ENCODE measurements at regions not wholly inside any gene's neighbourhood (a gene's known extent, or its start where the extent isn't known, plus 50 kb on each side); places are given as distances from the start of the nearest gene placed in this dataset.
"Not testable (repeated sequence)": the region's sequence is repeated elsewhere in the genome, so short reads cannot be mapped to it uniquely, and the experiment has no call there.

DNA sequence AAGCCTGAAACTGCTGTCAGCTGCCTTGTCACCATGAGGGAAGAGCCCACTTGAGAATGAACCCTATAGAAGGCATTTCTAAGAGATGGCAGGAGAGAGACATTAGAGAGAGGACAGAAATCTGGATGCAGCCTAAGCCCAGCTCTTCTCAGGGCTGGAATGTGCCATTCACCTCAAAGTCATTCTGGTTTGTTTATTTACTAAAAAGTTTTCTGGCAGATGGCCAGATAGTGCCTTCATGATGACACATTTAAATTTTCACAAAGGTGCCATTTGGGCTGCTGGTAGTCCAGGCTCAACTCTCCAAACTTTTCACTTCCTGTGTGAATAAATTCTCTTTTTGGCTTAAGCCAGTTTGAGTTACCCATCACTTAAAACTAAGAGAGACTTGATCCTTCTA, 144.6 kb upstream of the ZNF366 start:
- Mint-ChIP-seq H3K27ac (no peak overlapping the region), H3K4me1 (ENCODE audit: low read depth) (no peaks in the 10 kb centered on the region), H3K27me3 (peaks cover 11% of the 10 kb centered on the region), H3K36me3 (ENCODE audit: low read depth) (no peaks in the 10 kb centered on the region), H3K4me3 (no peak overlapping the region), H3K9me3 (no peaks in the 10 kb centered on the region)
- DNase-seq = no peak

DNA sequence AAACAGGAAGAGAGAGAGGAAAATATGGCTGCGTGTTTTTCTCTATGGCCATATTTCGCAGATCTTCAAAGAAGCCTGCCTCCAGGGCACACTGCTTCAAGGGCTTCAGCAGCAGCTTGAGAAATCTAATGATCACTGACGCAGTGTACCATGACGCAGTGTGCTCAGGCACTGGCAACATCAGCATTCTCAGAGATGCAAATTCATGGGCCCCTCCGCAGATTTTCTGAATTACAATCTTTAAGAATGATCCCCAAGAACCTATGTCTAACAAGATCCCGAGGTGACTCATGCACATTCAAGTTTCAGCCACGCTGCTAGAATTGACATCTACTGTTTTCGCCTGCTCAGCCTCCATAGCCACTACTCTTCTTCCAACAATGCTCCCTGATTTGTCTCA, 143.9 kb upstream of the ZNF366 start:
- Mint-ChIP-seq H3K9me3 (no peaks in the 10 kb centered on the region), H3K4me3 (no peak overlapping the region), H3K4me1 (ENCODE audit: low read depth) (no peaks in the 10 kb centered on the region), H3K27me3 (peaks cover 11% of the 10 kb centered on the region), H3K36me3 (ENCODE audit: low read depth) (no peaks in the 10 kb centered on the region), H3K27ac (no peak overlapping the region)
- DNase-seq = no peak

DNA sequence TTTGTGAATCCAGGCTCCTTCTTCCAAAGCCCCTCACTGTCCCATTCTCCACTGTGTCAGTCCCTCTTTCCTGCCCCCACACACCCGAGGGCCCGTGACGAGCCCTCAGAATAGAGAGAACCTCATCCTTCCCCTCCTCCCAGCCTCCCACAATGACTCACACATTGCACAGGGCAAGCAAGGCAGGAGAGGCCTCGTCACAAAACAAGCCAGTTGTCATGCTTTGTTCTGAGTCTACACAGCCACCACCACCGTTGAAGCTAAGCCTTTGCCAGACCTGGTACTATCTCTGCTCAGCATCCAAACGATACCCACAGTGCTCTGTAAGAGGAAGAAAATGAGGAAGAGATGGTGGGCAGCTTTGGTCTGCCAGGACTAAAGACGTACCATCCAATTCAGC, 142.2 kb upstream of the ZNF366 start:
- DNase-seq = no peak

DNA sequence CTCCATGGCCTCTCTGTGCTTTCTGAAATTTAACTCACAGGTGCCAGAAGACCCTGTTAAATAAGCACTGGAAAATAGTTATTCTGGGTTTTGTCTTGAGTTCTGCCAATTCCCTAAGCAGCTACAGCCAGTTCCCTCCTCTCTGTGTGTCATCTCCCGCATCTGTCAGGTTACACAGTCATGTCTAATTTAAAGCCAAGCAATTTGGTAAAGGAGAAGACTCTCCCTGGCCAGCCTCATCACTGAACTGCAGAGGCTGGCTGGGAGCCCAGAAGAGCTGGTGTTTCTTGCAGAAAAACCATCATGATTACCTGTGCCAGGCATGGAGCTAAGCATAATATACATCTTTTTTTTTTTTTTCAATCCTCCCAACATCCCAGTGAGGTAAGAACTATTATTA, 141.3 kb upstream of the ZNF366 start:
- H3K36me3 Mint-ChIP-seq (ENCODE audit: low read depth) = no peaks in the 10 kb centered on the region
- peaks cover 11% of the 10 kb centered on the region for H3K27me3 Mint-ChIP-seq
- no peak overlapping the region for H3K27ac Mint-ChIP-seq
- H3K4me1 Mint-ChIP-seq (ENCODE audit: low read depth) = no peaks in the 10 kb centered on the region
- no peaks in the 10 kb centered on the region for H3K9me3 Mint-ChIP-seq
- DNase-seq = no peak
- H3K4me3 Mint-ChIP-seq = no peak overlapping the region

More for the DNA sequence above, 142.2 kb upstream of the ZNF366 start:
- no peaks in the 10 kb centered on the region for H3K36me3 Mint-ChIP-seq (ENCODE audit: low read depth)
- H3K4me3 Mint-ChIP-seq = no peak overlapping the region
- no peaks in the 10 kb centered on the region for H3K4me1 Mint-ChIP-seq (ENCODE audit: low read depth)
- H3K27me3 Mint-ChIP-seq = peaks cover 11% of the 10 kb centered on the region
- no peaks in the 10 kb centered on the region for H3K9me3 Mint-ChIP-seq
- H3K27ac Mint-ChIP-seq = no peak overlapping the region

DNA sequence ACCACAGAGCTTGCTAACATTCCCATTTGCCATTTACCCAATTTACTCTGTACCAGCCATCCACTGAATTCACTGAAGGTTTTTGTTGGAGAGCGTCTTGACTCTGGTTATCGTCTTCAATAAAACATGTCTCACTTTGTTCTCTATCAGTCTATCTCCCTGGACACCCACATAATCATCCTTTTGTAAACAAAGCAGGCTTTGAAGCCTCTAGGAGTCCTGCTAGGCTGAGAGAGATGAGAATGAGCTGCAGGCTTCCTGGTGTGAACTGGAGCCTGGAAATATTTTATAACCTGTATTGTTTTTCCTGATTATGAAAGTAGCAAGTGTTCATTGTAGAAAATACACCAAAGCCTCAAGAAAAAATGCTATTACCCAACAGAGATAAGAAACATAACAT, 140.6 kb upstream of the ZNF366 start:
- Mint-ChIP-seq H3K36me3 (ENCODE audit: low read depth) (no peaks in the 10 kb centered on the region), H3K27ac (no peak overlapping the region), H3K4me1 (ENCODE audit: low read depth) (no peaks in the 10 kb centered on the region), H3K4me3 (no peak overlapping the region), H3K27me3 (peaks cover 6% of the 10 kb centered on the region), H3K9me3 (no peaks in the 10 kb centered on the region)
- no peak for DNase-seq

DNA sequence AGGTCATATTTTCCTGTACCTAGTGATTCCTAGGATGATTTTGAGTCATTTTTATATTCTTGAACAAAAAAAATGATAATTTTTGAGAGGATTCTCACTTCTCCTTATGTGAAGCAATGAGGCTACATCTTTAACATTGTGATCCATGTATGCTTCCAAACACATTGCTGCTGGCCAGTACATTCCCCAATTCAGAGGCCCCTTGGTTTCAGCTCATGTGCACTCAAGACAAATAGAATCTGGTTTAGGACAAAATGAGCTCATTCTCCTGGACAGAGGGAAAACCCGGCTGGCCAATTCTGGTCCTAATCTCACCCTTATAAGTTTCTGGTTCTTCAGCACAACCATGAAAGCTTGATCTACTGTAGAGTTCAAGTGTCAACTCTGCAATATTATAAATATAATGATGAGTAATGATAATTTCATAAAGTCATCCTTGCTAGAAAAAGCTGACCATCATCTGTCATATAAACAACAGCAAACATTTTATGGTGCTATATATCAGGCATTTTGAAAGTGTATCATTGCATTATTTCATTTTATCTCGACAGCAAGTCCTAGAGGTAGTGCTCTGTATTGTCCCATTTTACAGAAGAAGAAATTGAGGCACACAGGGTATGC, 139.1 kb upstream of the ZNF366 start:
- no peak for DNase-seq
- Mint-ChIP-seq H3K27me3 (peaks cover 2% of the 10 kb centered on the region), H3K4me3 (no peak overlapping the region), H3K4me1 (ENCODE audit: low read depth) (no peaks in the 10 kb centered on the region), H3K9me3 (no peaks in the 10 kb centered on the region), H3K27ac (no peak overlapping the region), H3K36me3 (ENCODE audit: low read depth) (no peaks in the 10 kb centered on the region)

DNA sequence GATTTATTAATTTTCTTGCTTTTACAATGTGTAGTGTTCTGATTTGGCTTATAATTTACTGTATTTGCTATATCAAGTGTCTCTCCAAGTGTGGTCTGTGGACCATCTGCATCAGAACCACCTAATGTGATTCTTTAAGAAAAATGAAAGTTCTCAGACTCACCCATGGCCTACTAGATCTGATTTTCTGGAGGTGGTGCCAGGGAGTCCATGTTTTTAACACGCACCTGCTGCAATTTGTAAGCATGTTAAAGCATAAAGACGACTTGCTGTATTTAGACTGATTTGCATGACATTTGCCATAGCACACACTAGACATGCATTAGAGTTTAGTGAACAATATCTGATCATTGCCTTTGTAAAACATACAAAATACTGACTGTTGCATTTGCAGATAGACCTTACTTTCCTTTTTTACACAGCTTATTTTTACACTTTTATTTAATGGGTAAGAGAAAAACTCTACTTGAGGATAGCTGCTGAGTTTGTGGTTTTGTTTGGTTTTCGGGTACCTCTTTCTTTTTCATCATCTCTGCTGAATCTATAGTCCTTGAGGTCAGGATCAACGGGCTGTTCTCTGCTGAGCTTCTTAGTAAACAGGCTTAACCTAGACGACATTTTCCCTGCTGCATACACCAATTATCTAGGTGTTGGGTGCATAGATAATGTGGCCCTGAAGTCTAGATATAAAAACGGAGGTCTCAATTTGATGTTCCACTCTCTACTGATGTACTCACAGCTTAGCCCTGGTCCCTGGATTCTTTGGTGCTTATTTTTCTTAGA, 138.0 kb upstream of the ZNF366 start:
- Mint-ChIP-seq H3K9me3 (no peaks in the 10 kb centered on the region), H3K27ac (no peak overlapping the region), H3K27me3 (no peaks in the 10 kb centered on the region), H3K4me1 (ENCODE audit: low read depth) (no peaks in the 10 kb centered on the region), H3K36me3 (ENCODE audit: low read depth) (no peaks in the 10 kb centered on the region), H3K4me3 (no peak overlapping the region)
- no peak for DNase-seq

DNA sequence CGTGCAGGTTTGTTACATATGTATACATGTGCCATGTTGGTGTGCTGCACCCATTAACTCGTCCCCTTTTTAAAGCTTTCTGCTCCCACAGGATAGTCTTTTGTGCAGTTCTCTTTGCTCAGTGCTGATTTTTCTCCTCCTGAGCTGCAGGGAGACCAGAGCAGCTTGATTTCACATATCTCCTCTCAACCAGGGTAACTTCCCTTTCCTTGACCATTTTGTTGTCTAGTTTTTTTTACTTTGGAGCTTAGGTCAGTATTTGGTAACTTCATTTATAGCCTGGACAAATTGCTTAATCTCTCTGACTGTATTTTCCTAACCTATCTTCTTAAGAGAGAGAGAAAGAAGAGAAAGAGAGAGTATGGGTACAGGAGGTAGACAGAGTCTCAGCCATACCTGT, 137.1 kb upstream of the ZNF366 start:
- no peaks in the 10 kb centered on the region for H3K27me3 Mint-ChIP-seq

DNA sequence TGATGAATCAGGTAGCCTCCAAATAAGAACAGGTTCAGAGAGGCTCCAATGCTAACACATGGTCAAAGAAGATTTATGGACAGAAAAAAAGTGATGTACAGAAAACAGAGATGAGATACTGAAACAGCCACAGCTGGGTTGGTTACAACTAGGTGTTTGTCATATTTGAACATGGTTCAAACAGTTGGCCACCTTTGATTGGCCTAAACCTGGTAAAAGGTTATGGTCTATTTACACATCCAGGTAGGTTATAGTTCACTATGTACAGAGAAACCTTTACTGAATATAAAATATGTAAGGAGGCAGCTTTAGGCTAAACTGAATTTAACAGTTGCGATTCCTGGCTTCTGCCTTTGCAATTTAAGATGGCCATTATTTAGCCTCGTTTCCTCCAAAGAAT, 134.0 kb upstream of the ZNF366 start:
- no peak for DNase-seq
- H3K4me3 Mint-ChIP-seq = no peak overlapping the region
- no peaks in the 10 kb centered on the region for H3K36me3 Mint-ChIP-seq (ENCODE audit: low read depth)
- peaks cover 9% of the 10 kb centered on the region for H3K27me3 Mint-ChIP-seq
- no peak overlapping the region for H3K27ac Mint-ChIP-seq
- no peaks in the 10 kb centered on the region for H3K4me1 Mint-ChIP-seq (ENCODE audit: low read depth)
- H3K9me3 Mint-ChIP-seq = no peaks in the 10 kb centered on the region

More for the DNA sequence above, 137.1 kb upstream of the ZNF366 start:
- no peak overlapping the region for H3K4me3 Mint-ChIP-seq
- no peaks in the 10 kb centered on the region for H3K4me1 Mint-ChIP-seq (ENCODE audit: low read depth)
- H3K27ac Mint-ChIP-seq = no peak overlapping the region
- DNase-seq = no peak
- H3K9me3 Mint-ChIP-seq = no peaks in the 10 kb centered on the region
- no peaks in the 10 kb centered on the region for H3K36me3 Mint-ChIP-seq (ENCODE audit: low read depth)

DNA sequence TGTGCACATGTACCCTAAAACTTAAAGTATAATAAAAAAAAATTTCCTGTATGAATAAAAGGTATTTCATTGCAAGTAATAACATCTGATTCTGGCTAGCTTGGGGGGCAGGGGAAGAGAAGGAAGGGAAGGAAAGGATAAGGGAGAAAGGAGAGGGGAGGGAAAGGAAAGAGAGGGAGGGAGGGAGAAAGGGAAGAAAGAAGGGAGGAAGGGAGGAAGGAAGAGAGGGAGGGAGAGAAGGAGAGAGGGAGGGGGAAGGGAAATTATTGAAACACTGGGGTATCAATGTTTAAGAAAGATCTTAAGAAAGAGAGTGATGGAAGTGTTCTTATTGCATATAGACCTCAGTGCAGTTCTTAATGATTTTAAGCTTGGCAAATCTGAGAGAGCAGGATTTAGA, 129.8 kb upstream of the ZNF366 start:
- H3K36me3 Mint-ChIP-seq (ENCODE audit: low read depth) = no peaks in the 10 kb centered on the region
- no peaks in the 10 kb centered on the region for H3K9me3 Mint-ChIP-seq
- no peaks in the 10 kb centered on the region for H3K4me1 Mint-ChIP-seq (ENCODE audit: low read depth)
- DNase-seq = no peak
- no peak overlapping the region for H3K27ac Mint-ChIP-seq
- no peak overlapping the region for H3K4me3 Mint-ChIP-seq
- peaks cover 29% of the 10 kb centered on the region for H3K27me3 Mint-ChIP-seq

DNA sequence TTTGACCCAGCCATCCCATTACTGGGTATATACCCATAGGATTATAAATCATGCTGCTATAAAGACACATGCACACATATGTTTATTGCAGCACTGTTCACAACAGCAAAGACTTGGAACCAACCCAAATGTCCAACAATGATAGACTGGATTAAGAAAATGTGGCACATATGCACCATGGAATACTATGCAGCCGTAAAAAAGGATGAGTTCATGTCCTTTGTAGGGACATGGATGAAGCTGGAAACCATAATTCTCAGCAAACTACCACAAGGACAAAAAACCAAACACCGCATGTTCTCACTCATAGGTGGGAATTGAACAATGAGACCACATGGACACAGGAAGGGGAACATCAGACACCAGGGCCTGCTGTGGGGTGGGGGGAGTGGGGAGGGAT, 129.4 kb upstream of the ZNF366 start:
- not testable (repeated sequence) for H3K9me3 Mint-ChIP-seq, H3K27ac Mint-ChIP-seq

DNA sequence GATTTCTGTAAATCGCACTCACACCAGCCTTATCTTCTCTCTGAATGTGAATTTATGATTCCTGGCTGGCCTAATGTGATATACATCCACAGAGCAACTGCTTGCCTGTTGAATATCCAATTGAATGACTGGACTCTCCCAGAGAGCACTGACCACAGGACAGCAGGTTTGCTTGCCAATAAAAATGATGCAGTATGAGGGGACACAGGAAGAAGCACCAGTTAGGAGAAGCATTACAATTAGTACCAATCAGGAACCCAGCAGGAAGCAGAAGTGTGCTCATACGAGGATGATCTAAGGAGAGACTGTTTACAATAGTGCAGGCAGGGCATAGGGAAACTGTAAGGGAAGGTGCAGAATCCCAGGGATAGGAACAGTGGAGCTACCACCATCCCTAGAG, 127.2 kb upstream of the ZNF366 start:
- DNase-seq = no peak
- H3K27ac Mint-ChIP-seq = no peak overlapping the region
- H3K4me3 Mint-ChIP-seq = no peak overlapping the region
- H3K4me1 Mint-ChIP-seq (ENCODE audit: low read depth) = no peaks in the 10 kb centered on the region
- no peaks in the 10 kb centered on the region for H3K36me3 Mint-ChIP-seq (ENCODE audit: low read depth)
- peaks cover 39% of the 10 kb centered on the region for H3K27me3 Mint-ChIP-seq
- H3K9me3 Mint-ChIP-seq = no peaks in the 10 kb centered on the region

More for the DNA sequence above, 129.4 kb upstream of the ZNF366 start:
- not testable (repeated sequence) for H3K36me3 Mint-ChIP-seq (ENCODE audit: low read depth); H3K4me3 Mint-ChIP-seq; DNase-seq; H3K4me1 Mint-ChIP-seq (ENCODE audit: low read depth)
- H3K27me3 Mint-ChIP-seq = peaks cover 31% of the 10 kb centered on the region

DNA sequence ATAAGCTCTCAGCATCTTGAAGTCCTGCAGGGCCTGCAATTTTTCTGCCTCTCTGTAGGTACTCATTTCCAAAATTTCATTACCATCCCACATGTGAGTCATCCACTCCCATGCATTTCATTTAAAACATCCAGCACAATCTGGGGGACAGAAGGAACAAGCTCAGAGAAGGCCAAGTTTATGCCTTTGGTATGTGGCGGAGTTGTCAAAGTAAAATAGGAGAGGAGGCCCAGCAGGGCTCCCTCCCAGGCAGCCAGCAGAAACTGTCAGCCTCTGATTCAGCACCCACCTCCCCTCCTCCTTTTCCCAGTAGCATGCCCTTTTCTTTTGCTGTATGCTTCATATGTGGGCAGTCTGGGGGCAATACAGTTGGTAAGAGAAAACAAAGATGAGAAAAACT, 126.4 kb upstream of the ZNF366 start:
- DNase-seq = no peak
- Mint-ChIP-seq H3K27me3 (peaks cover 35% of the 10 kb centered on the region), H3K4me1 (ENCODE audit: low read depth) (no peaks in the 10 kb centered on the region), H3K9me3 (no peaks in the 10 kb centered on the region), H3K36me3 (ENCODE audit: low read depth) (no peaks in the 10 kb centered on the region), H3K27ac (no peak overlapping the region), H3K4me3 (no peak overlapping the region)

DNA sequence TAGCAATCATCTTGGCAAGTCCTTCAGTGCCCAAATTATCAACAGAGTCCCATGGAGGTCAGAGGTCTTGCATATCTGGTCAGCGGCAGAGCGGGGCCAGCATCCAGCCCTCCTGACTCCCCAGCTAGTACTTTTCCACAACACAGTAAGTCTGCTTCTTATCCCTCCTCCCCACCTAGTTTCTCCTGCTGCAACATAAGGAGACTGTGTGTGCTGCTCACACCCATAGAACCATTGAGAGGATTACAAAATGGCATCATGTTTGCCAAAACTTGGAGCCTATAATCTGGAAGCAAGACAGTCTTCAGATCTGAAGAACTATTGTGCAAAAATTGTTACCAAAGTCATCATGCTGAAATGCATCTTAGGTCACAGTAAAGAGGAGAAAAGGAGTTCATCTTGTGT, 125.8 kb upstream of the ZNF366 start:
- H3K27me3 Mint-ChIP-seq = peaks cover 35% of the 10 kb centered on the region
- H3K9me3 Mint-ChIP-seq = no peaks in the 10 kb centered on the region

DNA sequence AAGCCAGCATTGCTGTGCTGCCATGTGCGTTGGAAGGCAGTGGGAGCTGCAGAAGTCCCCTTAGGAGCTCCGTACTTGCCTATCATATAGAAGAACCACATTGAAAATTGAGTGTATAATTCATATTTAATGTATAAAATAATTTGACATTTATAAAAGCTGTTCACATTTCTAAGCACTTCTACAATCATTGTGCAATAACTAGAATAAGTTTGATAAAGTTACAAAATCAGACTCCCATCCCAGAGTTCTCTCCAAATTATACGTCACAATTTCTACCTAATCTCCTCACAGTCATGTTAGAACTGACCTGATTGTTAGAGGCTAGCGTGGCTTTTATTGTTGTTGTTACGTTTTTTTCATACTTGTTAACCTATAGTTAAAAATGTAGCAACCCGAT, 123.5 kb upstream of the ZNF366 start:
- H3K27me3 Mint-ChIP-seq = peaks cover 33% of the 10 kb centered on the region
- no peak overlapping the region for H3K27ac Mint-ChIP-seq
- DNase-seq = no peak
- no peak overlapping the region for H3K4me3 Mint-ChIP-seq
- H3K9me3 Mint-ChIP-seq = no peaks in the 10 kb centered on the region
- no peaks in the 10 kb centered on the region for H3K36me3 Mint-ChIP-seq (ENCODE audit: low read depth)
- no peaks in the 10 kb centered on the region for H3K4me1 Mint-ChIP-seq (ENCODE audit: low read depth)

More for the DNA sequence above, 125.8 kb upstream of the ZNF366 start:
- H3K4me3 Mint-ChIP-seq = no peak overlapping the region
- H3K4me1 Mint-ChIP-seq (ENCODE audit: low read depth) = no peaks in the 10 kb centered on the region
- no peaks in the 10 kb centered on the region for H3K36me3 Mint-ChIP-seq (ENCODE audit: low read depth)
- no peak for DNase-seq
- no peak overlapping the region for H3K27ac Mint-ChIP-seq
